H1 (cell line): ENCODE measurements at regions not wholly inside any gene's neighbourhood (a gene's known extent, or its start where the extent isn't known, plus 50 kb on each side); places are given as distances from the start of the nearest gene placed in this dataset.

Experiments
- CTCF ChIA-PET: fragments of 300-600 bp; sonication (Branson Sonifier 250); formaldehyde crosslinking; loops from one replicate; lab custom pipeline; 2021; ENCODE audit not compliant: partially characterized antibody; lab: Charles Lee
- POLR2A ChIA-PET: fragments of 300-600 bp; sonication (Branson Sonifier 250); formaldehyde crosslinking; loops from one replicate; lab custom pipeline; 2021; ENCODE audit warnings: inconsistent platforms; ENCODE audit not compliant: partially characterized antibody; lab: Charles Lee
- DNase-seq, 2 experiments: peaks; one replicate each; pipeline versions ENCODE4 v3.0.0 to v3.0.0-alpha.2; 2010 to 2022; ENCODE audit warnings: low spot score in 2 of 2, low read depth in 1 of 2, mixed read lengths in 1 of 2
- FAIRE-seq: peaks from 2 replicates; lab custom pipeline; 2011; peaks lifted over from hg19 to GRCh38; lab: Jason Lieb, UNC
- H2AFZ ChIP-seq: 2 replicates; pipeline ENCODE4 v1.8.1; 2012; ENCODE audit warnings: low read length, inconsistent platforms
- H2AK5ac ChIP-seq: 2 replicates; pipeline ENCODE4 v1.6.1; 2013; ENCODE audit warnings: low read depth, low read length
- H2BK120ac ChIP-seq: replicated peaks from 2 replicates; pipeline ENCODE3; 2013; ENCODE audit warnings: low read depth, low read length, inconsistent platforms
- H2BK12ac ChIP-seq: 2 replicates; pipeline ENCODE4 v1.6.1; 2013; ENCODE audit warnings: low read depth, low read length
- H2BK15ac ChIP-seq: 2 replicates; pipeline ENCODE4 v1.6.1; 2013; ENCODE audit warnings: low read length
- H2BK20ac ChIP-seq: 2 replicates; pipeline ENCODE4 v1.6.1; 2013; ENCODE audit warnings: low read length
- H2BK5ac ChIP-seq: 2 replicates; pipeline ENCODE4 v1.6.1; 2013; ENCODE audit warnings: low read depth, low read length
- H3K14ac ChIP-seq: 2 replicates; pipeline ENCODE4 v1.6.1; 2013; ENCODE audit warnings: inconsistent platforms; ENCODE audit not compliant: insufficient read length
- H3K18ac ChIP-seq: 2 replicates; pipeline ENCODE4 v1.6.1; 2013; ENCODE audit warnings: low read length; ENCODE audit errors: extremely low read depth
- H3K23ac ChIP-seq: 2 replicates; pipeline ENCODE4 v1.6.1; 2013; ENCODE audit warnings: inconsistent platforms; ENCODE audit not compliant: insufficient read length
- H3K23me2 ChIP-seq: 2 replicates; pipeline ENCODE4 v1.6.1; 2013; ENCODE audit warnings: low read depth, low read length
- H3K27ac ChIP-seq: 2 replicates; pipeline ENCODE4 v1.6.1; 2011; ENCODE audit warnings: low read depth, low read length, inconsistent platforms
- H3K27me3 ChIP-seq, 4 experiments: replicated peaks in 1 of 4; 1 replicate in 1 of 4; 2 replicates in 3 of 4; pipeline versions ENCODE4 v1.6.1 to v1.8.1; 2011 to 2013; ENCODE audit warnings: low read length in 3 of 4, mild to moderate bottlenecking in 3 of 4, inconsistent platforms in 2 of 4, mixed read lengths in 2 of 4, moderate library complexity in 1 of 4; ENCODE audit not compliant: control insufficient read depth in 3 of 4, insufficient read depth in 3 of 4; ENCODE audit errors: extremely low read depth in 1 of 4
- H3K36me3 ChIP-seq, 4 experiments: 2 replicates each; pipeline versions ENCODE4 v1.6.1 to v1.8.1; 2011 to 2013; ENCODE audit warnings: mild to moderate bottlenecking in 4 of 4, low read length in 3 of 4, moderate library complexity in 2 of 4, control low read depth in 1 of 4, inconsistent platforms in 1 of 4; ENCODE audit not compliant: insufficient read depth in 4 of 4, control insufficient read depth in 2 of 4
- H3K4ac ChIP-seq: replicated peaks from 2 replicates; pipeline ENCODE3; 2013; ENCODE audit warnings: low read length, low read depth, mixed read lengths, inconsistent platforms; ENCODE audit not compliant: insufficient read length
- H3K4me1 ChIP-seq, 4 experiments: replicated peaks in 1 of 4; 1 replicate in 1 of 4; 2 replicates in 3 of 4; pipeline versions ENCODE4 v1.6.1 to v1.8.1; 2011 to 2013; ENCODE audit warnings: low read length in 3 of 4, inconsistent platforms in 2 of 4, mixed read lengths in 1 of 4; ENCODE audit not compliant: insufficient read depth in 4 of 4, control insufficient read depth in 3 of 4
- H3K4me2 ChIP-seq, 2 experiments: 2 replicates each; pipeline versions ENCODE4 v1.6.1 to v1.8.1; 2011 to 2013; ENCODE audit warnings: low read depth in 2 of 2, low read length in 2 of 2, control low read depth in 1 of 2, inconsistent platforms in 1 of 2, mild to moderate bottlenecking in 1 of 2; ENCODE audit not compliant: insufficient read depth in 1 of 2
- H3K4me3 ChIP-seq, 4 experiments: fragments of 200-600, 300-600 bp in 1 of 4; sonication (generic), shearing (Covaris generic), sonication (Bioruptor Twin) in 1 of 4; 2 replicates each; pipeline versions ENCODE4 v1.5.1 to v1.8.1; 2011 to 2016; ENCODE audit warnings: low read length in 4 of 4, low read depth in 3 of 4, control low read depth in 2 of 4, inconsistent platforms in 2 of 4, mild to moderate bottlenecking in 2 of 4, mixed read lengths in 1 of 4, moderate library complexity in 1 of 4; ENCODE audit not compliant: insufficient read depth in 2 of 4; ENCODE audit errors: extremely low read depth in 1 of 4
- H3K56ac ChIP-seq: replicated peaks from 2 replicates; pipeline ENCODE3; 2013; ENCODE audit warnings: low read depth, mild to moderate bottlenecking, mixed read lengths, low read length, inconsistent platforms; ENCODE audit not compliant: insufficient read length
- H3K79me1 ChIP-seq: 2 replicates; pipeline ENCODE4 v1.6.1; 2013; ENCODE audit warnings: low read depth, low read length, control low read depth
- H3K79me2 ChIP-seq, 2 experiments: 2 replicates each; pipeline versions ENCODE4 v1.6.1 to v1.8.1; 2012 to 2013; ENCODE audit warnings: low read length in 2 of 2, mild to moderate bottlenecking in 2 of 2, inconsistent platforms in 1 of 2; ENCODE audit not compliant: insufficient read depth in 2 of 2, control insufficient read depth in 1 of 2
- H3K9ac ChIP-seq, 4 experiments: replicated peaks in 1 of 4; 1 replicate in 1 of 4; 2 replicates in 3 of 4; pipeline versions ENCODE4 v1.6.1 to v1.8.1; 2011 to 2013; ENCODE audit warnings: low read depth in 3 of 4, low read length in 3 of 4, control low read depth in 2 of 4, mild to moderate bottlenecking in 2 of 4, moderate library complexity in 2 of 4, inconsistent platforms in 1 of 4; ENCODE audit errors: extremely low read depth in 1 of 4
- H3K9me3 ChIP-seq, 2 experiments: 2 replicates each; pipeline versions ENCODE4 v1.6.1 to v1.8.1; 2012 to 2013; ENCODE audit warnings: mild to moderate bottlenecking in 2 of 2, moderate library complexity in 2 of 2, control low read depth in 1 of 2, inconsistent platforms in 1 of 2, low read depth in 1 of 2, low read length in 1 of 2, mixed read lengths in 1 of 2; ENCODE audit not compliant: insufficient read depth in 2 of 2
- H4K20me1 ChIP-seq, 2 experiments: replicated peaks in 1 of 2; 2 replicates each; pipeline versions ENCODE3 to v1.8.1; 2011 to 2013; ENCODE audit warnings: inconsistent platforms in 2 of 2, low read length in 2 of 2, mild to moderate bottlenecking in 1 of 2; ENCODE audit not compliant: insufficient read depth in 2 of 2, control insufficient read depth in 1 of 2
- H4K5ac ChIP-seq: 2 replicates; pipeline ENCODE4 v1.6.1; 2013; ENCODE audit warnings: low read length, low read depth, mixed read lengths, inconsistent platforms; ENCODE audit not compliant: insufficient read length
- H4K8ac ChIP-seq: 2 replicates; pipeline ENCODE4 v1.8.0; 2013; ENCODE audit warnings: mild to moderate bottlenecking, moderate library complexity, low read length, inconsistent platforms; ENCODE audit not compliant: insufficient read depth; ENCODE audit errors: extremely low read depth
- H4K91ac ChIP-seq: replicated peaks from 2 replicates; pipeline ENCODE3; 2013; ENCODE audit warnings: low read length, mixed read lengths, inconsistent platforms; ENCODE audit not compliant: insufficient read length
- ASH2L ChIP-seq: fragments of 200-600, 300-600 bp; sonication (generic); IDR thresholded peaks from one replicate; pipeline ENCODE4 v1.7.1; 2017; ENCODE audit warnings: low read length
- BRCA1 ChIP-seq: IDR thresholded peaks from 2 replicates; pipeline ENCODE4 v1.6.1; 2012; ENCODE audit warnings: low read depth, low read length, improper control_type of control experiment
- CBX8 ChIP-seq: fragments of 300-800, 300-1000 bp; sonication (generic); IDR thresholded peaks from 2 replicates; pipeline ENCODE4 v1.7.1; 2016; ENCODE audit warnings: low read depth, low read length, borderline replicate concordance
- CHD1 ChIP-seq: IDR thresholded peaks from 2 replicates; pipeline ENCODE4 v1.6.1; 2012; ENCODE audit warnings: low read depth, low read length, improper control_type of control experiment
- CREB1 ChIP-seq: IDR thresholded peaks from 2 replicates; pipeline ENCODE4 v1.6.1; 2012; ENCODE audit warnings: inconsistent platforms
- EP300 ChIP-seq, 2 experiments: IDR thresholded peaks; 1 replicate in 1 of 2; 2 replicates in 1 of 2; pipeline ENCODE4 v1.6.1; 2011 to 2012; ENCODE audit warnings: low read depth in 2 of 2, low read length in 2 of 2, mild to moderate bottlenecking in 2 of 2, borderline replicate concordance in 1 of 2, inconsistent platforms in 1 of 2, moderate library complexity in 1 of 2
- GTF2F1 ChIP-seq: IDR thresholded peaks from 2 replicates; pipeline ENCODE4 v1.6.1; 2012; ENCODE audit warnings: low read depth, low read length, improper control_type of control experiment, borderline replicate concordance
- HDAC2 ChIP-seq, 2 experiments: fragments of 300-600 bp in 1 of 2; sonication (generic) in 1 of 2; IDR thresholded peaks; 2 replicates each; pipeline ENCODE4 v1.6.1; 2011 to 2012; ENCODE audit warnings: low read depth in 2 of 2, low read length in 2 of 2, mild to moderate bottlenecking in 2 of 2, moderate library complexity in 2 of 2, borderline replicate concordance in 1 of 2, inconsistent platforms in 1 of 2
- JUND ChIP-seq: IDR thresholded peaks from 2 replicates; pipeline ENCODE4 v1.6.1; 2011; ENCODE audit warnings: mild to moderate bottlenecking, improper control_type of control experiment, low read length
- POLR2AphosphoS5 ChIP-seq: IDR thresholded peaks from 2 replicates; pipeline ENCODE4 v1.6.1; 2011; ENCODE audit warnings: low read depth, low read length
- RFX5 ChIP-seq: IDR thresholded peaks from 2 replicates; pipeline ENCODE4 v1.6.1; 2011; ENCODE audit warnings: low read depth, low read length, improper control_type of control experiment, borderline replicate concordance
- SRF ChIP-seq: IDR thresholded peaks from 2 replicates; pipeline ENCODE4 v1.6.1; 2011; ENCODE audit warnings: mild to moderate bottlenecking, low read depth, low read length, moderate library complexity
- WGBS, 2 experiments: shearing (Covaris generic) in 1 of 2; methylation state at CpG; one replicate each; pipeline versions ENCODE4 v1.1.6 to v1.1.7; 2013 to 2015; ENCODE audit warnings: low lambda C conversion rate in 2 of 2, mixed read lengths in 2 of 2, inconsistent platforms in 1 of 2, low coverage in 1 of 2, missing lambda C conversion rate in 1 of 2; ENCODE audit not compliant: insufficient replicate concordance in 2 of 2, insufficient coverage in 1 of 2, insufficient read length in 1 of 2; ENCODE audit errors: extremely low coverage in 1 of 2, missing lambda C conversion rate in 1 of 2; 5-methylcytosine and 5-hydroxymethylcytosine counted together

DNA sequence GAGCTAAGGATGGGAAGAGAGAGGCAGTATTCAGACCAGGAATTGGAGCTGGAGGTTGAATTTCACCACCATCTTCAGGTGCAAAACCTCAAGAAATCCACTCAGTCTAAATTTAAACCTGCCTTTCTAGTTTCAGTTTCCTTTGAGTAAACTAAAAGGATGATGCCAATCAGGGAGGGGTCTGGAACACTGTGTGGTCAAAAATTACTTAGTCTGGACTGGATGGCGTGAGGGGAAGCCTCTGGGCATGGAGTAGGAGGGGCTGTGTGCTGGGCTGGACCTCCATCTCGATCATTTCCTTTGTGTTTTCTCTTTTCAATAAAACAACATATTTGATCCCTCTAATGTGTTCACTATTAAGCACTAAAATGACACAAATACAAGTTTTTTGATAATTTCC is 120.1 kb downstream of the GC start:
- no peak overlapping the region for H4K8ac ChIP-seq
- H3K4me3 ChIP-seq: no peak overlapping the region
- no peaks in the 10 kb centered on the region for H3K23me2 ChIP-seq
- H2AK5ac ChIP-seq: no peak overlapping the region
- no peak overlapping the region for H3K9ac ChIP-seq
- ChIA-PET CTCF (interaction anchor here (0.6 kb wide), 1 partner anchor 335 kb away, joined by 3 read pairs; no protein-coding TSS in a partner anchor), POLR2A (no interaction called here)
- H2BK120ac ChIP-seq: no peak overlapping the region
- FAIRE-seq: no peak
- no peaks in the 10 kb centered on the region for H4K20me1 ChIP-seq
- H3K4me1 ChIP-seq: no peaks in the 10 kb centered on the region
- H2AFZ ChIP-seq: no peak overlapping the region
- no peaks in the 10 kb centered on the region for H3K79me2 ChIP-seq
- H3K18ac ChIP-seq: no peak overlapping the region
- H2BK20ac ChIP-seq: no peak overlapping the region
- no peak overlapping the region for H2BK15ac ChIP-seq
- no peak overlapping the region for H4K91ac ChIP-seq
- H2BK5ac ChIP-seq: no peak overlapping the region
- no peak overlapping the region for H3K23ac ChIP-seq
- H2BK12ac ChIP-seq: no peak overlapping the region
- no peaks in the 10 kb centered on the region for H3K9me3 ChIP-seq
- H3K36me3 ChIP-seq: no peaks in the 10 kb centered on the region
- 86% methylated on average over 2 of the region's 2 CpGs; no CpG with 5 or more reads in 1 of the 2 experiments for WGBS, 2 experiments
- no peaks in the 10 kb centered on the region for H3K79me1 ChIP-seq
- no peak overlapping the region for H3K56ac ChIP-seq
- no peak for TF ChIP-seq POLR2AphosphoS5
- no peak for TF ChIP-seq CBX8
- TF ChIP-seq CHD1: no peak
- no peak for TF ChIP-seq RFX5
- no peak for TF ChIP-seq EP300 (IDR thresholded peaks at IDR 0.05; ENCODE audit: borderline replicate concordance in 1 of 2, low read depth in 2 of 2, low read length in 2 of 2)
- no peak for TF ChIP-seq ASH2L
- no peak for TF ChIP-seq CREB1
- no peak for TF ChIP-seq GTF2F1
- TF ChIP-seq HDAC2 (IDR thresholded peaks at IDR 0.05; ENCODE audit: borderline replicate concordance in 1 of 2, low read depth in 2 of 2, low read length in 2 of 2): no peak
- no peak for TF ChIP-seq SRF
- TF ChIP-seq JUND: no peak
- TF ChIP-seq BRCA1: no peak
- H3K27ac ChIP-seq: no peak overlapping the region
- no peak overlapping the region for H4K5ac ChIP-seq
- H3K27me3 ChIP-seq: peaks cover 0 to 1% (median 0%) of the 10 kb centered on the region in 4 experiments; a peak in 1 of 7 replicates
- no peak overlapping the region for H3K4ac ChIP-seq
- no peak overlapping the region for H3K14ac ChIP-seq
- H3K4me2 ChIP-seq: no peak overlapping the region
- DNase-seq: no peak
